ENCODE measurements at regions not wholly inside any gene's neighbourhood (a gene's known extent, or its start where the extent isn't known, plus 50 kb on each side); places are given as distances from the start of the nearest gene placed in this dataset.

DNA sequence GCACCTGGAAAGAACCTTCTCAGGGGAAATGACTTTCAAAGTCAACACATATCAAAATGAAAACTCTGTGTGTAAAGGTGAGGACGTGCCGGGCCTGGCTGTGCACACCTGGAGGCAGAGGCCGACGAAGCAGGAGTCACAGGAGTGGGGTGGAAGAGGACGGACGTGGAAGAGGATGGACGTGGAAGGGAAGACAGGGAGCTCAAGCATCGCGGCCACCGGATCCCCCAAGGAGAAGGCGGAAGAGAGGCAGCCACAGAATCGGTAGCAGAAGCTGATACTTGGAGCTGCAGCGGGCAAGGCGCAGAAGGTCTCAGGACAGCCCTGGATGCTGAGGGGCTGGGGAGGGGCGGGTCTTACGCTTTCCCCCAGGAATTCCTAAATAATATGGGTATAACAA lies 519.8 kb downstream of the BRD1 start:
- H2AFZ ChIP-seq (ENCODE audit: low read depth, low read length, poor library complexity, severe bottlenecking), result no peak overlapping the region
- no peaks in the 10 kb centered on the region for H3K36me3 ChIP-seq (ENCODE audit: control insufficient read depth in 1 of 2, insufficient read depth in 2 of 2, low read length in 2 of 2)
- H3K4me3 ChIP-seq (replicated peaks in 1 of 2; ENCODE audit: low read depth in 1 of 2, low read length in 2 of 2), result no peak overlapping the region
- DNase-seq (ENCODE audit: low read depth, low spot score) (no peak), ATAC-seq (no peak)
- POLR2A ChIA-PET, result no interaction called here
- intact Hi-C loops (cut with micrococcal nuclease), result no loop called here
- RAD21 ChIA-PET (ENCODE audit: low non-redundant PET in 1 of 2, low total read pairs in 2 of 2, uncharacterized antibody in 2 of 2, unreplicated experiment in 2 of 2), result interaction anchor here in 1 of 2 experiments (0.9 kb wide), 1 partner anchor 262 kb away, joined by 3 read pairs; no protein-coding TSS in a partner anchor
- CTCF ChIA-PET, result interaction anchor here (0.6 to 1.8 kb wide), 3 partner anchors 10 to 261 kb away, joined by 3 to 8 read pairs (median 7); no protein-coding TSS in a partner anchor
- H4K20me1 ChIP-seq (ENCODE audit: insufficient read depth), result no peaks in the 10 kb centered on the region
- no peaks in the 10 kb centered on the region for H3K9me2 ChIP-seq (ENCODE audit: insufficient read depth)
- no peak overlapping the region for H3K9ac ChIP-seq (ENCODE audit: low read length)
- no peaks in the 10 kb centered on the region for H3K9me3 ChIP-seq (ENCODE audit: control insufficient read depth in 1 of 2, insufficient read depth in 1 of 2, low read depth in 1 of 2, low read length in 2 of 2)
- peaks cover 41% of the 10 kb centered on the region for H3K27me3 ChIP-seq (ENCODE audit: insufficient read depth, low read length)
- H3K4me2 ChIP-seq (ENCODE audit: low read length), result no peak overlapping the region
- H3K79me2 ChIP-seq (ENCODE audit: insufficient read depth, low read length), result no peaks in the 10 kb centered on the region
- no peak overlapping the region for H3K27ac ChIP-seq (ENCODE audit: low read depth, low read length)
- TF ChIP-seq FOSL1 (IDR thresholded peaks at IDR 0.05; ENCODE audit: low read depth), result no peak
- TF ChIP-seq CEBPB (IDR thresholded peaks at IDR 0.05; ENCODE audit: low read depth), result no peak
- no peak for TF ChIP-seq YY1 (IDR thresholded peaks at IDR 0.05; ENCODE audit: extremely low read depth, insufficient replicate concordance, low read depth, low read length)
- TF ChIP-seq CBX3 (IDR thresholded peaks at IDR 0.05; ENCODE audit: low read depth), result no peak
- TF ChIP-seq, protein P1, sequence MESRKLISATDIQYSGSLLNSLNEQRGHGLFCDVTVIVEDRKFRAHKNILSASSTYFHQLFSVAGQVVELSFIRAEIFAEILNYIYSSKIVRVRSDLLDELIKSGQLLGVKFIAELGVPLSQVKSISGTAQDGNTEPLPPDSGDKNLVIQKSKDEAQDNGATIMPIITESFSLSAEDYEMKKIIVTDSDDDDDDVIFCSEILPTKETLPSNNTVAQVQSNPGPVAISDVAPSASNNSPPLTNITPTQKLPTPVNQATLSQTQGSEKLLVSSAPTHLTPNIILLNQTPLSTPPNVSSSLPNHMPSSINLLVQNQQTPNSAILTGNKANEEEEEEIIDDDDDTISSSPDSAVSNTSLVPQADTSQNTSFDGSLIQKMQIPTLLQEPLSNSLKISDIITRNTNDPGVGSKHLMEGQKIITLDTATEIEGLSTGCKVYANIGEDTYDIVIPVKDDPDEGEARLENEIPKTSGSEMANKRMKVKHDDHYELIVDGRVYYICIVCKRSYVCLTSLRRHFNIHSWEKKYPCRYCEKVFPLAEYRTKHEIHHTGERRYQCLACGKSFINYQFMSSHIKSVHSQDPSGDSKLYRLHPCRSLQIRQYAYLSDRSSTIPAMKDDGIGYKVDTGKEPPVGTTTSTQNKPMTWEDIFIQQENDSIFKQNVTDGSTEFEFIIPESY (IDR thresholded peaks at IDR 0.05; ENCODE audit: extremely low read depth, insufficient replicate concordance, low read length), result no peak
- TF ChIP-seq, protein P2, sequence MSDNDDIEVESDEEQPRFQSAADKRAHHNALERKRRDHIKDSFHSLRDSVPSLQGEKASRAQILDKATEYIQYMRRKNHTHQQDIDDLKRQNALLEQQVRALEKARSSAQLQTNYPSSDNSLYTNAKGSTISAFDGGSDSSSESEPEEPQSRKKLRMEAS (IDR thresholded peaks at IDR 0.05), result no peak
- no peak for TF ChIP-seq EZH2 (IDR thresholded peaks at IDR 0.05)
- TF ChIP-seq TCF7L2 (IDR thresholded peaks at IDR 0.05; ENCODE audit: borderline replicate concordance, extremely low read depth, insufficient read depth, insufficient read length), result no peak
- no peak for TF ChIP-seq EGR1 (IDR thresholded peaks at IDR 0.05; ENCODE audit: low read depth)
- TF ChIP-seq, protein P3, sequence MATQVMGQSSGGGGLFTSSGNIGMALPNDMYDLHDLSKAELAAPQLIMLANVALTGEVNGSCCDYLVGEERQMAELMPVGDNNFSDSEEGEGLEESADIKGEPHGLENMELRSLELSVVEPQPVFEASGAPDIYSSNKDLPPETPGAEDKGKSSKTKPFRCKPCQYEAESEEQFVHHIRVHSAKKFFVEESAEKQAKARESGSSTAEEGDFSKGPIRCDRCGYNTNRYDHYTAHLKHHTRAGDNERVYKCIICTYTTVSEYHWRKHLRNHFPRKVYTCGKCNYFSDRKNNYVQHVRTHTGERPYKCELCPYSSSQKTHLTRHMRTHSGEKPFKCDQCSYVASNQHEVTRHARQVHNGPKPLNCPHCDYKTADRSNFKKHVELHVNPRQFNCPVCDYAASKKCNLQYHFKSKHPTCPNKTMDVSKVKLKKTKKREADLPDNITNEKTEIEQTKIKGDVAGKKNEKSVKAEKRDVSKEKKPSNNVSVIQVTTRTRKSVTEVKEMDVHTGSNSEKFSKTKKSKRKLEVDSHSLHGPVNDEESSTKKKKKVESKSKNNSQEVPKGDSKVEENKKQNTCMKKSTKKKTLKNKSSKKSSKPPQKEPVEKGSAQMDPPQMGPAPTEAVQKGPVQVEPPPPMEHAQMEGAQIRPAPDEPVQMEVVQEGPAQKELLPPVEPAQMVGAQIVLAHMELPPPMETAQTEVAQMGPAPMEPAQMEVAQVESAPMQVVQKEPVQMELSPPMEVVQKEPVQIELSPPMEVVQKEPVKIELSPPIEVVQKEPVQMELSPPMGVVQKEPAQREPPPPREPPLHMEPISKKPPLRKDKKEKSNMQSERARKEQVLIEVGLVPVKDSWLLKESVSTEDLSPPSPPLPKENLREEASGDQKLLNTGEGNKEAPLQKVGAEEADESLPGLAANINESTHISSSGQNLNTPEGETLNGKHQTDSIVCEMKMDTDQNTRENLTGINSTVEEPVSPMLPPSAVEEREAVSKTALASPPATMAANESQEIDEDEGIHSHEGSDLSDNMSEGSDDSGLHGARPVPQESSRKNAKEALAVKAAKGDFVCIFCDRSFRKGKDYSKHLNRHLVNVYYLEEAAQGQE (IDR thresholded peaks at IDR 0.05; ENCODE audit: low read depth), result no peak
- no peak for TF ChIP-seq RAD21 (IDR thresholded peaks at IDR 0.05; ENCODE audit: low read depth)
- no peak for TF ChIP-seq ELF1 (IDR thresholded peaks at IDR 0.05; ENCODE audit: borderline replicate concordance, low read depth)
- TF ChIP-seq SRF (IDR thresholded peaks at IDR 0.05; ENCODE audit: low read depth), result no peak
- BruUV-seq (replicated peaks), result no TSS peak
- peaks cover 0 to 7% of the 10 kb centered on the region in 2 experiments; a peak in 1 of 4 replicates for H3K4me1 ChIP-seq (ENCODE audit: control insufficient read depth in 1 of 2, insufficient read depth in 2 of 2, low read length in 2 of 2)
